Hematopoietic multipotent progenitor cell (in vitro differentiated cells): ENCODE measurements at regions not wholly inside any gene's neighbourhood (a gene's known extent, or its start where the extent isn't known, plus 50 kb on each side); places are given as distances from the start of the nearest gene placed in this dataset.
"Not testable (repeated sequence)": the region's sequence is repeated elsewhere in the genome, so short reads cannot be mapped to it uniquely, and the experiment has no call there.

ENCODE experiments used
- DNase-seq, 3 donors: peaks; one replicate each; pipeline ENCODE4 v3.0.0-alpha.2; 2011 to 2015; ENCODE audit warnings: low read depth in 2 of 3, low spot score in 2 of 3

GRCh38 chr16:79991969-79992368 lies 391.4 kb upstream of the MAF start:
- DNase-seq, result no peak

- no peak for DNase-seq
Measured at GRCh38 chr16:79988721-79989220, 388.2 kb upstream of the MAF start.

- DNase-seq, result no peak
Measured at GRCh38 chr16:79988089-79988488, 387.6 kb upstream of the MAF start.

DNA sequence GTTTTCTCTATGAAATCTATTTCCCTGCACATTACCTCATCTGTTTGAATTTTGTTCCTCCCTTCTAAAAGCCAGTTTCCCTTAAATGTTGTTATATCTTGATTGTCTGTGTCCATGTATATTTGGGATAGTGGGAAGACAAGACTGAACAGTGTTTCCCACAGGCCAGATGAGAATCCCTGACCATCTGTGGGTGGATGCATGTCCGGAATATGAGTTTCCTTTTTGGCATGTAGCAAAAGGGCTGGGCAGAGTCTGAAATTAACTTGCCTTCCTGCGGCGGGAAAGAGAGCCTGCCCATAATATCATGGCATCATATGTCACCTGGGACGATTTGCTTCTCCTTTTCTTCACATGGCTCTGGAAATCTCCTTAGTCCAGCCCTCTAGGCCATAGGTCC lies 385.8 kb upstream of the MAF start:
- no peak for DNase-seq

- no peak for DNase-seq
Measured at GRCh38 chr16:79985606-79986005, 385.1 kb upstream of the MAF start.

GRCh38 chr16:79984149-79984548 lies 383.6 kb upstream of the MAF start:
- DNase-seq, result not testable (repeated sequence)

DNA sequence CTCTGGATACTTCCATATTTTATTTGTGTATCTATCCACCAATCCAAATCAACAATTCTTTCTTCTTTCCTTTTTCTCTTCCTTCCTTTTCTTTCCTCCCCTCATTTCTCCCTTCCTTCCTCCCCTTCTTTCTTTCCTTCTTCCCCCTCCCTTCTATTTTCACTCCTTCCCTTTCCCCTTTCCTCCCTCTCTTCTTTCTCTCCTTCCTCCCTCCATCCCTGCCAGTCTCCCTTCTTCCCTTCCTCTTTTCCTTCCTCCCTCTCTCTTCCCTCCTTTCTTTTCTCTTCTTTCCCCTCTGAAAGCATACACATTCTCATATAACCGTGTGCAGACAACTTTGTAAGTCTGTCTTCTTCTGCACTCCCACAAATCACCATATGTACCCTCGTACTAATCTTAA lies 382.3 kb upstream of the MAF start:
- no peak for DNase-seq

DNA sequence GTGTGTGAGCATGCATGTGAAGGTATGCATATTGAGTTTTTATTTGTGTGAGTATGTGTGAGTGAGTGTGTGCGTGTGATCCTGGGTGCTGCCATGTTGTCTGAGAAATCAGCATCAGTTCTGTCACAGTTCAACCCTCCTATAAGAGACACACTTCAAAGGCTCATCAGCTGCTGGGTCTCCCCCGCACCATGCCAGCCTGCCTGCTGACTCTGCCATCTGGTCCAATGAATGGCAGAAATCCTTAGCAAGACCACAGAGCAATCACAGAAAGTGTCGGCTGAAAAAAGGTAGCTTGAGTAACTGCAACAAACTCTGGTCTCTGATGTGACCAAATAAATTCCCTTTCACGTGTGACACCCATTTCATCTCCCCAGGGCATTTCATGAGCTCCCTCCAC lies 381.8 kb upstream of the MAF start:
- no peak for DNase-seq

DNA sequence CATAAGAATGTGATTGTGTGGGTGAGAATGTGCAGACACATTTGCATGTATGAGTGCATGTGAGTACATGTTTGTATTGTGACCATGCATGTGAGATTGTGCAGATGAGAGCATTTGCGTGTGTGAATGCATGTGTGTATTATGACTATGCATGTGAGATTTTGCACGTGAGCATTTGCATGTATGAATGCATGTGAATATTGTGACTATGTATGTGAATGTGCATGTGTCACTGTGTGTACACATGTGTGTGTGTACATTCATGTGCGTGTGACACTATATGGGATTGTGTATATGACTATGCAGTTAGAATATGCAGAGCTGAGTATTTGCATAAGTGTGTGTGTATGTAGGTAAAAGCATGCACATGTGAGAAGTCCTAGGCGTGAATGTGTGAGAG lies 381.3 kb upstream of the MAF start:
- no peak for DNase-seq

DNA sequence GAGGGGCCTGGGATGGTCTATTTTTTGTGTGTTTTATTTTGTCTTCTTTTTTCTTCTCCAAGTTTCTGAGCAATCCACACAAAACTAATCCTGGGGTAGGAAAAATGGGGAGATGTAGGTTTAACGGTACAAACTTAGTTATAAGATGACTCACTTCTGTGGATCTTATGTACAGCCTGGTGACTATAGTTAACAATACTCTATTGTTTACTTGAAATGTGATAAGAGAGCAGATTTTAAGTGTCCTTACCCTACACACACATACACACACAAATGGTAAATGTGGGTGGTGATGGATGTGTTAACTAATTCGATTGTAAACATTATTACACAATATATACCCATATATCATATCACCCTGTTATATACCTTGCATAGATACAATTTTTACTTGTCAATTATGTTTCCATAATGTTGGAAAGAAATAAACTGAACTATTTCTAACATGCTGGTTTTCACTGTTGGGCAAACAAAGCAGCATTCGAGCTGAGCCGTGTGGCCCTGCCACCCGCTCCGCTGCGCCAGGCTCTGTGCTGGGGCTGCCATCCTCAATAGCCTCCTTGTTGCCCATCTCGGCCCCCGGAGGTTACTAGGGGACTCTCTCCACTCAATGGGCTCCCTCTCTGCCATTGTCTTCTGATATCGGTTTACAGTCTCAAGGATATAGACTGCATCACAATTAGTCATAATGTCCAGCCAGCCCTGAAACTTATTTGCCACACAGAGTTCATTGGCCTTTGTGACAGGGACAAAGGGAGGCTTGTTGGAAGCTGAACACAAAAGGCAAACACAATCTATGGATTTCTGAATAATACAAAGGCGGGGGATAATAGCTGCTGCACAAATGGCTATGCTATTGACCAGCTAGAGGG lies 380.3 kb upstream of the MAF start:
- DNase-seq, result no peak

DNA sequence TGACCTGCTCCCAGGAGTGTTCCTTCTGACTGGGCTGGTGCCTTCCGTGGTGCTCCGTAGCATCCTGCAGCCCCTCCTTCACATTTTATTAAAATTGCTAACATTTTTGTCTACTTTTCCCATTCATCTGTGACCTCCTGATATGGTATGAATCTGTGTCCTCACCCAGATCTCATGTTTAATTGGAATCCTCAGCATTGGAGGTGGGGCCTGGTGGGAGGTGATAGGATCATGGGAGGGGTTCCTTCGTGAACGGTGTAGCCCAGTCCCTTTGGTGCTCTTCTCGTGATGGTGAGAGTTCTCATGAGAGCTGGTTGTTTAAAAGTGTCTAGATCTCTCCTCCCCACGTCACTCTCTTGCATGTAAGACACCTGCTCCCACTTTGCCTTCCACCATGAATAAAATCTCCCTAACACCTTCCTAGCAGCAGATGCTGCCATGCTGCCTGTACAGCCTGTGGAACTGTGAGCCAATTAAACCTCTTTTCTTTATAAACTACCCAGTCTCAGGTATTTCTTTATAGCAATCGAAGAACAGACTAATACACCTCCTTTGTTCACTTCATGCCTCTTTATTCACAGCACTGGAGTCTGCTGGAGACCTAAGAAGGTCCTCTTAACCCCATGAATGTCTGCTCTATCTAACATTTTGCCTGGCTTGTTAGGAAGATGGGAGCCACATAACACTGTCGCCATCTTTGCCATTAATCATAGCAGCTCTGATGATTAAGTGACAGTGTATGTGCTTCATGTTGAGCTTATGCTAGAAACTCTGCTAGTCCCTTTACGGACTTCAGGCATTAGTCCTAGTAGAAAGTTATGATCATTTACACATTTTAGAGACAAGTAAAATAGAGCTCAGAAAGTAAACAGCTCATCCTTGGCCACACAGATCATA lies 377.7 kb upstream of the MAF start:
- DNase-seq, result no peak

GRCh38 chr16:79973320-79973719 lies 372.8 kb upstream of the MAF start:
- DNase-seq, result no peak

DNA sequence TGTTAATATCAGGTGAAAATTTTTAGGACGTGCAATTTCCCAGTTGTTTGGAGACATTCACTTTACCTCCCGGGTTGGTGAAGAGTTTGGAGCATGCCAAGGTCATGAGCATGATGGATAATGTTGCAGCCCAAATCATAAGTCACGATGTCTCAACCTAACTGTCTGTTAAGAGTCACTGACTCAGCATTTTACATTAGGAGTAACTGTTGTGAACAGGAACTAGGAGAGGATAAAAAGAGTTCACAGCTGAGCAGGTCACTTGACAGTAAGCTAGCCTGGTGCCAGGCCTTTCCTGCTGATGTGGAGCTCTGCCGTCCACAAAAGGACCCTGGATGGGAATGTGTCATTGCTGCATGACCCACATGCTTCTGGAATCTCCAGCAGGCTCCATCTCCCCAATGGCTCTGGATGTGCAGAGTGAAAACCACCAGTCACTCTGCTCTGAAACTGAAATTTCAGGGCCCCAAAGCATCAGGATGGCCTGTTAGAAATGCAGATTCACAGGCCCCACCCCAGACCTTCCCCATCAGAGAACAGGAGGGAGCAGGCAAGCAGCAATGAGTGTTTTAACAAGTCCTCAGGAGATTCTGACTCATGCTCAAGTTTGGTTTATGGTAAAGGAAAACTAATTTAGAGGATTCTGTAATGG lies 371.6 kb upstream of the MAF start:
- DNase-seq, result peak in 2 of 3 donors; percentile 11 to 35

DNA sequence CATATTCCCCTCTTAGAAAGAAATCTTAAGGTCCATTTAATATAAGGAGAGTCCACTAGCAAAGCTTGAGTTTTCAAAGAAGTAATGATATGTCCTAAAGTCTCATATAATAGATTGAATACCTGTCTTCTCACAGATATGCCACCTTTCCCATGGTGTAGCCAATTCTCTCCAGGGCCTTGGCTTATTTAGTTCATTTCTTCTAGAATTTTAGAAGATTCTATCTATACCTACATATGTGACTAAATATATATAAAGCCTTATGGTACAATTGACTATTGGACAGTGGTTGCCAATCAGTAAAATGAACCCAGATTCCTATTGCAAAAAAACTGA lies 370.7 kb upstream of the MAF start:
- no peak for DNase-seq

DNA sequence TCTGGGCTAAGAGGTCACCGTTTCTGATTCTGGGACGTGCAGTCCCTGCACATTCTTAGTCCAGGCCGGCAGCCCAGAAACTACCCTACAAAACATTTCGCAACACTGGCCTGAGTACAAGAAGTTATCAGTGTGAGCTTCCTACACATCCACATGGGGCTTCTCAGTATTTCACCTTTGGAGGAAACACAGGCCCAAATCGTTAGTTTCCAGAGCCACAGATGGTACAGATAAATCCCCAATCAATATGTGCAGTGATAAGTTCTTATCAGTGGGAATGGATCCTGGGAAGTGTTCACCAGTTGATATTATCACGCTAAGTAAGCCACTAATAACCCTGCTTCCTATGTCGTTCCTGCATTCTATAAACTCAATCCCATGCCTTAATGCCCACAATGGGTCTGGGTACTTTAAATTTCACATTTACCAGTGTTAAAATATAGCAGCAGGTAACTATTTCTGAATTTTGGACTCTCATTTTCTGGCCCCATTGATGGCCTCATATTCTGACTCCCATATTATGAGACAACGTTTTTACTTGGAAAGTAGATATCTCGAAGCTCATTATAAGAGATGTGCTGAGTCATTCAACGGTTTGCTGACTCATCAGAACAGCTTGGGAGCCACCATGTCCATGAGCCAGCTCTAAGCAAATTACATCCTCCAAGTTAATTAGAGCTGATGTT lies 370.2 kb upstream of the MAF start:
- DNase-seq, result peak in 2 of 3 donors; percentile 11 to 45

DNA sequence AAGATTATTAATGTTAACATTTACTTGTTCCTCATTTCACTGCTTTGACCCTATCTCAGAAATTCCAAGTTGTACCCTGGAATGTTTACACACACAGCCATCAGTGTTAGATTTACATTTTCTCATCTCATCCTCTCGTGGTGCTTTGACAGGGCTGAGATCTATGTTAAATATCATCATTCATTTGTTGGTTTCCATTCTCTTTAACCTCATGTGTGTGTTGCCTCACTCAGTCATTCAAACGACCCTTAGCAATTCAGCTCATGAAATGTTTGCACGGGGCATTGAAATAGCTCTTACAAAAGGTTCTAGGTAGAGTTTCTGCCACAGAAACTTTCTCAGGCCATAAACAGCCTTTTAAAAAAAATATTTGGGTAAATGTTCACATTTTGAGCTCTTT lies 369.6 kb upstream of the MAF start:
- DNase-seq, result no peak

- no peak for DNase-seq
Measured at GRCh38 chr16:79969458-79969857, 368.9 kb upstream of the MAF start.

GRCh38 chr16:79966226-79966625 lies 365.7 kb upstream of the MAF start:
- DNase-seq, result no peak

GRCh38 chr16:79965718-79966117 lies 365.2 kb upstream of the MAF start:
- no peak for DNase-seq

DNA sequence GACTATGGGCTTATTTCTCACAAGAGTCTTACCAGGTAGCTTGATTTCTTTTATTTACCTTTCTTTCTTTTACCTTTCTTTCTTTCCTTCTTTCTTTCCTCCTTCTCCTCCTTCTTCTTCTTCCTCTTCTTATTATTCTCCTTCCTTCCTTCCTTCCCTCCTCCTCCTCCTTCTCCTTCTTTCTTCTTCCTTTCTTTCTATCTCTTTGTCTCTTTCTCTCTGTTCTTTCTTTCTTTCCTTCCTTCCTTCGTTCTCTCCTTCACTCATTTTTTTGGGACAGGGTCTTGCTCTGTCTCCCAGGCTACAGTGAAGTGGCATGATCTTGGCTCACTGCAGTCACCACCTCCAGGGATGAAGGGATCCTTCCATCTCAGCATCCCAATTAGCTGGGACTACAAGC lies 363.6 kb upstream of the MAF start:
- DNase-seq, result no peak

GRCh38 chr16:79962962-79963361 lies 362.4 kb upstream of the MAF start:
- DNase-seq, result no peak
